ENCODE measurements at regions not wholly inside any gene's neighbourhood (a gene's known extent, or its start where the extent isn't known, plus 50 kb on each side); places are given as distances from the start of the nearest gene placed in this dataset.

- TF ChIP-seq CTCF (IDR thresholded peaks at IDR 0.05) (no peak), POLR2A (IDR thresholded peaks at IDR 0.05) (no peak), POLR2AphosphoS5 (IDR thresholded peaks at IDR 0.05; ENCODE audit: insufficient read depth in 1 of 2, low read depth in 1 of 2) (no peak)
Measured at GRCh38 chr20:48170625-48171024, 385.3 kb upstream of the SULF2 start.
